HG02610 (cell line): ENCODE measurements at regions not wholly inside any gene's neighbourhood (a gene's known extent, or its start where the extent isn't known, plus 50 kb on each side); places are given as distances from the start of the nearest gene placed in this dataset.
"Not testable (repeated sequence)": the region's sequence is repeated elsewhere in the genome, so short reads cannot be mapped to it uniquely, and the experiment has no call there.

Source experiments
- ATAC-seq: cut with Tn5 transposase; IDR thresholded peaks from one replicate; pipeline ENCODE4 v1.9.1; 2021; ENCODE audit warnings: mild to moderate bottlenecking, moderate library complexity; ENCODE audit not compliant: unreplicated experiment

DNA sequence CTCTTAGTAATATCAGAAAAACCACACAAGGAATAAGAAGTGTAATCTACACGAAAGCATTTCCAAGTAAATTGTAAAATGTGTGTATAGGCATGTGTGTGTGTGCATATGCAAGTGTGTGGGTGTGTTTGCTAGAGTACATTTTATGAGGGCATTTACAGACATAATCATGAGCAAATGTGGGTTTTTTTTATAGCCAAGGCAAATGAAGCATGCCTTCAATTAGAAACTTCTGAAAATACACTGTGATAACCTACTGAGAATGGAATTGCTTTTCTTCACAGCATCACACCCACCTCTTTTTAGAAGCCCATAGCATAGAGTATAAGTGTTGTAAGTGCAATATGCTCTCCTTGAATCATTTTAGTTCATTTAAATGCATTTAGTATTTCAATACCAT lies 1721.1 kb downstream of the GRIK2 start:
- no peak for ATAC-seq

DNA sequence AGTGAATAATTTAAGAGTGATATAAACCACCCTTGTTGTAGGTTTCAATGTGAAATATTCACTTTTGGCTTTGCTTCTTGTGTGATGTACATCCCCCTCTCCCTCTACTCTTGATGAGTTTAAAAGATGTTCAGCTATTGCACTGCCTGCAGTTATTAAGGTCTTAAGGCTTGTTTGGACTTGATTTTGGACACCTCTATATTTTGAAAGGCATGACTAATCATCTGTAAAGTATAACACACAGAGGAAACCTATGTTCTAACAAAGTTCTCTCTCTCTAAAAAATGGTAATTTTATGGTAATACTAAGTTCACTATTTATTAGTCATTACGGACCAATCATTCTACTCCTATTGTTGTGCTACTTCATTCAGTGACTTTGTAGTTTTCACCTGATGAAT lies 1719.9 kb downstream of the GRIK2 start:
- no peak for ATAC-seq

DNA sequence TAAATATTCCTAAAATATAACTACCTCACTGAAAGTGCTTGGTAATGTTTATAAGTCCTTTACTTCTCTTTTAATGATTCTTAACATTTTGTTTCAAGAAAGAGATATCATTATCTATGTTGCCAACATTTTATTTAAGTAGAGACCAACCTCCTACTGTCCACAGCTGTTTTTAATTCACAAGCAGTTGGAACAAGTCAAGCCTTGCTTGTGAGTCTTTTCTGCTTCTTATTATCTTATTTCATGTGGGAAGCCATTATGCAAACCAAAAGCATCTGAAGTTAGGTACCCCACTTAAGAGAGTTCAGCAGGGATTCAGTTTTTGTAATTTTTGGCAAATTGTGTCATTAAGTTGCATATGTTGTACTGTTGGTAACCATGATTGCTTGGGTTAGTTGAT lies 1714.5 kb downstream of the GRIK2 start:
- no peak for ATAC-seq

GRCh38 chr6:103105686-103106085 lies 1712.2 kb downstream of the GRIK2 start:
- no peak for ATAC-seq

GRCh38 chr6:103101267-103101666 lies 1707.8 kb downstream of the GRIK2 start:
- no peak for ATAC-seq

GRCh38 chr6:103092414-103092813 lies 1698.9 kb downstream of the GRIK2 start:
- not testable (repeated sequence) for ATAC-seq

GRCh38 chr6:103085801-103086200 lies 1692.3 kb downstream of the GRIK2 start:
- ATAC-seq, result no peak

DNA sequence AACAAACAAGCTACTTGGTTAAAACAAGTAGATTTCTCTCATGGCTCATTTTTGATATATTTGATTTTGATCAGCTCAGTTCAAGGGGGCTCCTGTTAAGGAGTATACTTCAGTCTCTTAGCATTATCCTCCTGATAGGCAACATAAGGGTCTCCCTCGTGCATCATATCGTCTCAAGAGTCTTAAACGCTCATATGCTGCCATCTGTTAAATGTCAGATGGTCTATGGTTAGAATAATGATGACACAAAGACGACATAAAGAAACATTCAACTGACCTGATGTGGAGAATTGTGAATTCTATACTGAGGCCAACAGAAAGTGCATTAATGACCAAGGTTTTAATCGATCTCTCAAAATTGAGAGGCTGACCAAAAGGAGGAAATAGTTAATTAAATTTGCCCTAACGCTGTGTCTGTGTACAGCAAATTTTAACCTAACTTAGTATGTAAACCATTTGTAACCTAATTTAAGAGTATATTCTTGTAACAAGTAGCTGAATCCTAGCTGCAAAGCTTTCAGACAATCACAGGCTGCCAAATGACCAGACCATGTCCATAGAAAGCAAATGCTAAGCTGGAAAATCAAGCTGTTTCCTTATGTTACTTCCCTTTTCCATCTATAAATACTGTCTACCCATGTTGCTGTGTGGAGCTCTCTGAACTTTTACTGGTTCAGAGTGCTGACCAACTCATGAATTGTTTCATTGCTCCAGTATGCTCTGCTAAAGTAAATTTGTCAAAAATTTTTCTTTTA lies 1688.5 kb downstream of the GRIK2 start:
- no peak for ATAC-seq

DNA sequence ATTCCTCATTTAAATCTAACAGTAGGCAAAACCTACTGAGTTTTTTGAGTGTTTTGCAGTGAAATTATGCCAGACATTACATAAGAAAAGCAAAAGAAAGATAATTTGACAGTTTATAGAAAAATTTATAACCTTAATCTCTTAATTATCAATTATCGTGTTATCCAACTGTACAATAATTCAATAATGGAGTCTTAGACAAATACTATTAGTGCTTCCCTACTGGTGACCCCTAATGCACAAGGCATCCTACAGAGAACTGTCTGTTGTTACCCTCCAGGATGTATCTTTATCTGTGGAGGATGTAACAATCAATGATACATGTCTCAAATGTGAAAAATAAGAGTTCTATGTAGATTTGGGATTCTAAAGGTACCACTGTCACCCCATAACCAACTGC lies 1687.6 kb downstream of the GRIK2 start:
- ATAC-seq, result no peak

DNA sequence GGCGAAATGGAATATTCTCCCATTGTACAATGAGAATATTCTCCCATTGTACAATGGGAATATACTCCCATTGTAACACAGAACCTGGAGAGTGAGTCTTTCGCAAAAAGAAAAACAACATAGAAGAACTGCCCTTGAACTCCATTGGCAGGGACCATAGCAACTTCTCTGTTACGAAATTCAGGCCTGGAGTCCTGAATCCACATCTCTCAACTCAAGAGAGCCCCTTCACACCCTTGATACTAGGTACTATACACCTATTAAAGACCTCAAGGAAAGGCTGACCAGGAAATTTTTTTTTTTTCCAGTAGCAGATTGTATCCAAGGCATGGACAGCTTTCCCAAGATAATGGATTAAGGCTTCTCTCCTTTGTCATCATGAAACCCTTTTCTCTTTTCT lies 1687.0 kb downstream of the GRIK2 start:
- no peak for ATAC-seq

- no peak for ATAC-seq
Observed at GRCh38 chr6:103079867-103080266, 1686.4 kb downstream of the GRIK2 start.

- no peak for ATAC-seq
Observed at GRCh38 chr6:103062136-103062535, 1668.6 kb downstream of the GRIK2 start.

DNA sequence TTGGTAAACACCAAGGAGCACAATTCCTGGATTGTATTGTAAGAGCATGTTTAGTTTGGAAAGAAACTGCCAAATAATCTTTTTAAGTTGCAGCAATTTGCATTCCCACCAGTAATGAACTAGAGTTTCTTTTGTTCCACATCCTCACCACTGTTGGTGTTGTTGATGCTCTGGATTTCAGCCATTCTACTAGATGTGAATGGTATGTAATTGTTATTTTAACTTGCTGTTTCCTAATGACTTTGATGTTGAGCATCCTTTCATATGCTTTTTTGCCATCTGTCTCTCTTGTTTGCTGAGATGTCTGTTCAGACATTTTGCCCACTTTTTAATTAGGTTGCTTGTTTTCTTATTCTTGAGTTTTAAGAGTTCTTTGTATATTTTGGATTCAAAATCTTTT lies 1654.1 kb downstream of the GRIK2 start:
- ATAC-seq, result no peak

DNA sequence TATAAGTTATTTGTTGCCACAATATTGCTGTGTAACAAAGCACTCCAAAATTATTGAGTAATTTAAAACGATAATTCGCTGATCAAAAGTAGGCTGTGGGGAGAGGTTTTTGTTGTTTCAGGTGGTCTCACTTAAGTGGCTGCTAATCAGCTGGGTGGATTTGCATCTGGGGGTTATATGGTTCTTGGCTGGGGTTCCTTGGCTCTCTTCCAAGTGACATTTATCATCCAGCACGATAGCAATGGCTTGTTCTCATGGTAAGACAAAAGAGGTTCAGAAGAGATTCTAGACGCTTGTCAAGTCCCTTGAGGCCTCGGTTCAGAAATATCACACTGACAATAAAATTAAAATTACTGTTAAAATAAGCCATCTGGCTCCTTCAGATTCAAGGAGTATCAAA lies 1648.8 kb downstream of the GRIK2 start:
- ATAC-seq, result no peak

DNA sequence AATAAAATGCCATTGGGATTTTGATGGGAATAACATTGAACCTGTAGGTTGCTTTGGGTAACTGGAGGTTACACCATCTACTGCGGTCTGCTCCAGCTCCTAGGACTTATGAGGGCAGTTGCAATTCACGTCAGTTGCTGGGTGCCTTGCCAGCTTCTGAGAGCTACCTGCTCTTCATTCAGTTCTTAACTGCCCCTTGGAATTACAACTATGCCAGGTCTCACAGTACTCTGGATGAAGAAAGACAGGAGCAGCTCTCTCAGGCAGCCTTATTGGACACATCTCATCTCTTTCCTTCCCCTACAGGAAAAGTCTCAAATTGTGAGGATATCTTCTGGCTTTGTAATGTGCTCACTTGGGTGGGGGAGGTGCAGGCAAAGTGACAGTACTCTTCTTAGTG lies 1643.3 kb downstream of the GRIK2 start:
- ATAC-seq, result no peak

GRCh38 chr6:103027271-103027931 lies 1633.9 kb downstream of the GRIK2 start:
- no peak for ATAC-seq

GRCh38 chr6:103018426-103018825 lies 1624.9 kb downstream of the GRIK2 start:
- no peak for ATAC-seq

GRCh38 chr6:103017878-103018277 lies 1624.4 kb downstream of the GRIK2 start:
- ATAC-seq, result no peak

DNA sequence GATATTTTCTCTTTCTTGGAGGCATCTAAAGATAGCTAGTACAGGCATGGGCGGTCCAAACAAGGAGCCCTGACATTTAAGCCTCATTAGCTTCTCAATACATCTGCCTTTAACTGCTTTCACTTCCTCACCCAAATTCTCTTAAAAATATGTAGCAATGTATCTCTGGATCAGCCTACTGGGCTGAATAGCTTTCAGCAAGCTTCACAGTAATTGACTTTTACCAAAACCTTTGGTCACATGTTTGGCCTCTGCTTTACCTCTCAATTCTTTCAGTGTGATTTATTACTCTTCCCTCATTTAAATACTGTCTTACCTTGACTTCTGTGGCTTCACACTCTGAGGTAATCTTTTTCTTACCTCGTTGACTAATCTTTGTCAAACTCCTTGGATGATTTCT lies 1618.1 kb downstream of the GRIK2 start:
- ATAC-seq, result no peak

- ATAC-seq, result peak; percentile 95
Observed at GRCh38 chr6:103002282-103002681, 1608.8 kb downstream of the GRIK2 start.

DNA sequence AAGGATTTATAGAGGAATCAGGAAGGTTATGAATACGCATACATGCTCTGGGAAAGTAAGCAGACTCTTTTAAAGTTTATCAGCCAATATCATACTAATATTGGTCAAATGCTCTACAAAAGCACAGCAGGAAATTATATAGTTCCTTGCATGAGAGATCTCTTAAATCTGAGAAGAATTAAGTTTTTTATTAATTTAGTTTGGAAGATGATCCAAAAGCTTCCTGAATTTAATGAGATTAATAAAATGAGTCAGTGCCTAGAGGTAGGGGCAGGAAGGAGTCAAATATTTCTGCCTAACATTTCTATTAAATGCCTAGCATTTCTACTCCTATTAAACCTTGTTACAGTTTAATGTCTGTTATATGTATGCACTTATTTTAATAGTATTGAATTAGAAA lies 1608.2 kb downstream of the GRIK2 start:
- ATAC-seq, result no peak

DNA sequence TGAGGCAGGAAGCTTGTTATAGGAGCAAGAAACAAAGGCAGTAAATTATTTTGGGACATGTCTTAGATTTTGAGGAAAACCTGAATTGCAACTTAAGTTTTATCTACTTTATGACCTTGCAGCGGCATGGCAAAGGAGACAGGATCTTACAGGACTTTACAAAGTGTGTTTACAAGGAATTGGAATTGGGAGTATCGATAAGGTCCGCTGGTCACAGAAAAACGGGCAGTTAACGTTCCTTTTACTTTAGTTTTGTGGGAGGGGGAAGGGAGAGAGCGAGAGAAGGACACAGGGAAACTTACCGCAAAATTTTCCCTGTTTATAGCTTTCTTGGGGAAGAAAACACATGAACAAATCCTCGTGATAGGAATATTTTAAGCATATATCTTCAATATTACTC lies 1607.2 kb downstream of the GRIK2 start:
- ATAC-seq, result no peak

DNA sequence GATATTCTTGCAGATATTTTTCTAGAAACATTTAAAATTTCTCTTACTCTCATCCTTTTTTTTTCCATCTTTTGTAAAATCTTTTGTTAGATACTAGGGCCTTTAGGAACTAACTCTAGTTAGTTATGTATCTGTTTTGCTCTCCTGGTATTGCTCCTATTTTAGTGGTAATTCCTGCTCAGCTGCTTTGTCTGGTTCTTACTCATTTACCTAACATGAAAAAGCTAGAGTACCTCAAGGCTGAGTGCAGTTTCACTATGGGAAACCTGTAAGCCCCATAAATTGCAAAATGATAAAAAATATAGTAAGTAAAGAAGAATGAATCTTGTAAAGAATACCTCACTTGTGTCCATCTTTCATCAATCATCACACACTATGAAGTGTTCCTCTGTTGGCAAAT lies 1602.0 kb downstream of the GRIK2 start:
- ATAC-seq, result no peak
